PFSK-1 (cell line): ENCODE measurements at regions not wholly inside any gene's neighbourhood (a gene's known extent, or its start where the extent isn't known, plus 50 kb on each side); places are given as distances from the start of the nearest gene placed in this dataset.

ENCODE experiments used
- FOXP2 ChIP-seq: optimal IDR thresholded peaks from 2 replicates; pipeline ENCODE3; 2011; ENCODE audit warnings: borderline replicate concordance, control low read depth, inconsistent platforms; ENCODE audit not compliant: insufficient read depth; ENCODE audit errors: extremely low read length, extremely low read depth
- POLR2AphosphoS5 ChIP-seq: IDR thresholded peaks from 2 replicates; pipeline ENCODE4 v1.6.1; 2012; ENCODE audit warnings: low read depth, mild to moderate bottlenecking, control low read depth, low read length, moderate library complexity
- SIN3A ChIP-seq: IDR thresholded peaks from 2 replicates; pipeline ENCODE4 v1.6.1; 2012; ENCODE audit warnings: mild to moderate bottlenecking, low read length, moderate library complexity, borderline replicate concordance; ENCODE audit not compliant: insufficient read depth
- TAF1 ChIP-seq: IDR thresholded peaks from 2 replicates; pipeline ENCODE4 v1.6.1; 2012; ENCODE audit warnings: low read length, control low read depth, borderline replicate concordance; ENCODE audit not compliant: insufficient read depth
- TF ChIP-seq, protein P1 (sequence below), 2 experiments: IDR thresholded peaks; 2 replicates each; pipeline versions ENCODE4 v1.6.1 to v1.8.0; 2011 to 2012; ENCODE audit warnings: low read depth in 2 of 2, low read length in 2 of 2, control low read depth in 1 of 2, inconsistent platforms in 1 of 2, mild to moderate bottlenecking in 1 of 2, moderate library complexity in 1 of 2; ENCODE audit not compliant: insufficient read depth in 1 of 2

DNA sequence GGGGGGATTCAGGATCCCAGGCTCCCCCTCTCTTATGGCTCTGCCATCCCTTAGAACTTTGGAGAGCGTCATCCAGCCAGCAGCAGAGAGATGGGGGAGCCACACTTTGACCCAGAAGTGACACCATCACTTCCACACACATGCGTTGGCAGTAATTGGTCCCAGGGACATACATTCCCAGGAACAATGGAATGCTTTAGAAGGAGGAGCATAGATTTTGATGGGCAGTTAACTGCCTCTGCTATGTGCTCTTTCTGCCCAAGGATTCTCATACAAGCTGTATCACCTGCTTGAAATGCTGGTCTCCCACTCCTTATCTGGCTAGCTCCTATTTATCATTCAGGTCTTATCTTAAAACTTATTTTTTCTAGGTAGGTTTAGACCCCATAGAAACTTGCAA is 109.0 kb upstream of the RPH3A start:
- TF ChIP-seq, protein P1, sequence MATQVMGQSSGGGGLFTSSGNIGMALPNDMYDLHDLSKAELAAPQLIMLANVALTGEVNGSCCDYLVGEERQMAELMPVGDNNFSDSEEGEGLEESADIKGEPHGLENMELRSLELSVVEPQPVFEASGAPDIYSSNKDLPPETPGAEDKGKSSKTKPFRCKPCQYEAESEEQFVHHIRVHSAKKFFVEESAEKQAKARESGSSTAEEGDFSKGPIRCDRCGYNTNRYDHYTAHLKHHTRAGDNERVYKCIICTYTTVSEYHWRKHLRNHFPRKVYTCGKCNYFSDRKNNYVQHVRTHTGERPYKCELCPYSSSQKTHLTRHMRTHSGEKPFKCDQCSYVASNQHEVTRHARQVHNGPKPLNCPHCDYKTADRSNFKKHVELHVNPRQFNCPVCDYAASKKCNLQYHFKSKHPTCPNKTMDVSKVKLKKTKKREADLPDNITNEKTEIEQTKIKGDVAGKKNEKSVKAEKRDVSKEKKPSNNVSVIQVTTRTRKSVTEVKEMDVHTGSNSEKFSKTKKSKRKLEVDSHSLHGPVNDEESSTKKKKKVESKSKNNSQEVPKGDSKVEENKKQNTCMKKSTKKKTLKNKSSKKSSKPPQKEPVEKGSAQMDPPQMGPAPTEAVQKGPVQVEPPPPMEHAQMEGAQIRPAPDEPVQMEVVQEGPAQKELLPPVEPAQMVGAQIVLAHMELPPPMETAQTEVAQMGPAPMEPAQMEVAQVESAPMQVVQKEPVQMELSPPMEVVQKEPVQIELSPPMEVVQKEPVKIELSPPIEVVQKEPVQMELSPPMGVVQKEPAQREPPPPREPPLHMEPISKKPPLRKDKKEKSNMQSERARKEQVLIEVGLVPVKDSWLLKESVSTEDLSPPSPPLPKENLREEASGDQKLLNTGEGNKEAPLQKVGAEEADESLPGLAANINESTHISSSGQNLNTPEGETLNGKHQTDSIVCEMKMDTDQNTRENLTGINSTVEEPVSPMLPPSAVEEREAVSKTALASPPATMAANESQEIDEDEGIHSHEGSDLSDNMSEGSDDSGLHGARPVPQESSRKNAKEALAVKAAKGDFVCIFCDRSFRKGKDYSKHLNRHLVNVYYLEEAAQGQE (IDR thresholded peaks at IDR 0.05; ENCODE audit: insufficient read depth in 1 of 2, low read depth in 2 of 2, low read length in 2 of 2) = no peak
- TF ChIP-seq FOXP2 (no peak), SIN3A (no peak), TAF1 (no peak), POLR2AphosphoS5 (no peak)

DNA sequence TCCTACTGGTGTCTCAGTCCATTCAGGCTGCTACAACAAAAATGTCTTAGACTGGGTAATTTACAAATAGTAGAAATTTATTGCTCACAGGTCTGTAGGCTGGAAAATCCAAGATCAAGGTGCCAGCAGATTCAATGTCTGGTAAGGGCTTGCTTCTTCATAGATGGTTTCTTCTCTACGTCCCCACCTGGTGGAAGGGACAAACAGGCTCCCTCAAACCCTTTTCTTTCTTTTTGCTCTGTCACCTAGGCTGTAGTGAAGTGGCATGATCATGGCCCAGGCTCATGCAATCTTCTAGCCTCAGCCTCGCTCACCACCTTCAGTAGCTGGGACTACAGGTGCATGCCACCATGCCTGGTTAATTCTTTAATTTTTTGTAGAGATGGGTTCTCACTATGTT is 106.8 kb upstream of the RPH3A start:
- no peak for TF ChIP-seq FOXP2
- TF ChIP-seq, protein P1 (IDR thresholded peaks at IDR 0.05; ENCODE audit: insufficient read depth in 1 of 2, low read depth in 2 of 2, low read length in 2 of 2) = no peak
- no peak for TF ChIP-seq SIN3A
- no peak for TF ChIP-seq POLR2AphosphoS5
- no peak for TF ChIP-seq TAF1

DNA sequence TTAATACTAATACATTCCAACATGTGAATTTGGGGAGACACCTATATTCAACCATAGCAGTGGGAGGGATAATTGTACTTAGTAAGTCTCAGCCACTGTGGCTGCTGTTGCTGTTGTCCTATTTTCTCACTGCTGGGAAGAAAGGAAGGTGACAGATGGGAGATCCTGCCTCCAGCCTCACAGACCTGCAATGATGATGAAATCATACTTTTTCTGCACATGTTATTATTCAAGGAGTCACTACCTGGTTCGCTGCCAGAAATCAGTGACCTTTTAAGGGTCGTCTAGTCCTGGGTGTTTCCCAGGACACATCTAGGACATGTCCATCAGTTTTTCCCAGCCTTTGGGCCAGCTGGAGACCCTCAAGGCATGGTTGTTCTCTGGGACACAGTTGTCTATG is 106.2 kb upstream of the RPH3A start:
- no peak for TF ChIP-seq FOXP2
- TF ChIP-seq, protein P1 (IDR thresholded peaks at IDR 0.05; ENCODE audit: insufficient read depth in 1 of 2, low read depth in 2 of 2, low read length in 2 of 2) = no peak
- TF ChIP-seq POLR2AphosphoS5 = no peak
- TF ChIP-seq SIN3A = no peak
- no peak for TF ChIP-seq TAF1

DNA sequence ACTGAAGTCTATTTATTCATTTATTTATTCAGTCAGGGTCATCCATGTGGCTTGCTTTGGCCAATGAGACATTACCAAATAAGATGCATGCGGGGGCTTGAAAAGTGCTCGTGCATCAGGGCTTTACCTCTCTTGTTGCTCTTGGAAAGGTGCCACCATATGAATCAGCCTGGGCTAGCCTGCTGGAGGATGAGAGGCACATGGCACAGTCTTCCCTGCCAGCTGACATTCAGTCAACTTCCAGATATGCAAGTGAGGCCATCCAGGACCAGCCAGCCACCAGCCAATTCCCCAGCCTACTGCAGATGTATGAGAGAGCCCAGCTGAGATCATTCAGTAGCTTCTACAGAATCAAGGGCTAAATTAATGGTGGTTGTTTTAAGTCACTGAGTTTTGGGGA is 105.2 kb upstream of the RPH3A start:
- TF ChIP-seq TAF1 (no peak), POLR2AphosphoS5 (no peak), FOXP2 (no peak)
- TF ChIP-seq, protein P1 (IDR thresholded peaks at IDR 0.05; ENCODE audit: insufficient read depth in 1 of 2, low read depth in 2 of 2, low read length in 2 of 2) = no peak

DNA sequence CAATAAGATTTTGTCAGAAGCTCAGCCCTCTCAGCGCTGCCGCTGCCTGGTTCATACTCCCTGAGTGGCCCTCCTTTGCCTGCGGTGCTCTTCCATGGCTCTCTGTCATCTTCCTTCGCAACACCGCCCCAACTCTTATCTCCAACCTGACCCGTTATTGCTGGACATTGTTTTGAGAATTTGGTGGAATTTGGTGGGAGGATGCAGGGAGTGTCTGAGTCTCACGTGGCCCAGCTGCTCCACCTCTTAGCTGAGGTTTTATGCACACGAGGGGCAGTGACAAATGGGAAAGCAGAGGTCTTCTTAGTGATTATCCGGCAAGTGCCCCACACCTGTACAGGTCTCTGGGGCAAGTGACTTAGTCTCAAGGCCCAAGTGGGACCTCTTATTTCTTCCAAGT is 97.5 kb upstream of the RPH3A start:
- TF ChIP-seq POLR2AphosphoS5 = no peak
- TF ChIP-seq SIN3A = no peak
